Activated gamma-delta T cell treated with anti-CD3 and anti-CD28 coated beads, Interleukin-2, amount 50 U/mL, for 16 hours (primary cell): ENCODE measurements at regions not wholly inside any gene's neighbourhood (a gene's known extent, or its start where the extent isn't known, plus 50 kb on each side); places are given as distances from the start of the nearest gene placed in this dataset.

Experiments
- DNase-seq: peaks from one replicate; pipeline ENCODE4 v3.0.0-alpha.2; 2020; ENCODE audit warnings: low read depth

- no peak for DNase-seq
Measured at GRCh38 chr10:130869179-130869841, 442.2 kb downstream of the TCERG1L start.

DNA sequence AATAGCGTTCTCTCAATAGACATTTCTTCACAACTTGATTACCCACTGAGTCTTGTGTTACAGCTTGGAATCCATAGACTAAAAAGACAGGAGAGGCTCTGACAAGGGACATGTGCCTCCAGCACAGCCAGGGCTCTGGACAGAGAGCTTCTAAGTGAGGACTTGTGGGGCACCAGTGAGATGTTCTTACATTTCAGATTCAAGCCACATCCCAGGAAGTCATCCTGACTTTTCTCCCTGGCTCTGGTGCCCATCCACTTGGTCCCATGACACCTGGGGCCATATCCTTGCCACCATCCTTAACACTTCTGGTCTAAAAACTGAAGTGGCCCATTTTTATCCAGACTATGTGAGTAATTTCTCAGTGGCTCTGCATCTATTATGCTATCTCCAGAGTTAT, 440.1 kb downstream of the TCERG1L start:
- DNase-seq, result no peak

DNA sequence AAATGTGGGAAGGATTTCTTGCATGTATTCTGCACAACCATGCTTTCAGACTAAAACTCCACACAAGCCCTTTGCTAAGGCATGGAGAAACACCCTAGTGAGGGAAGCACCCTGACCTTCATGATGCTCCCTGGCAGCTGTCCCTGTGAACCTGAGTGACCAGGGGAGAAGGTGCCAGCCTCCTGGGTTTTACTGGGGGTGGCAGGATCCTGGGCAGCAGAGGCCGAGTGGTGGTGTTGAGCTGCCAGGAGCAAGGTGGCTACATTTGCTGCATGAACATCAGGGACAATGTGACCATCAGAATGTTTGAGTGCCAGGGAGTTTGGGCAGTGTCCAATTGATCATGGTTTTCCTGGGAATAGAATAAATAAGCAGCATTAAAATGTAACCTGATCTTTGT, 437.9 kb downstream of the TCERG1L start:
- no peak for DNase-seq

DNA sequence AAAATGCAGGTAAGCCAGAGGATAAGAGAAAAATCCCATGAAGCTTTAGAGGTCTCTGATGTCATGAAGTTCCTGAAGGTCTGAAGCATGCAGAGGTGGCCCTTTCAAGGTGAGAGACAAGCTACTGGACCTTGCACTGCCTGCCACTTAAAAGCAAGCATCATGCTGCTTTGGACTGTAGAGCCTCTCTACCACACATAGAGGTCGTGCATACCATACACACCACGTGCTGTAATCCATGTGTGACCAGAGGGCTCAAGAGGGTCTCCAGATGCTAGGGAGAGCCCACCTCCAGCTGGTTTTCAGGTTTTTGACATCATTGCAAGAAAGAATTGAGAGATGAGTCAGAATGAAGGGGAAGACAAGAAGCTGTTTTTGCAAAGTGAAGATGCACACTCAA, 436.4 kb downstream of the TCERG1L start:
- DNase-seq, result no peak

DNA sequence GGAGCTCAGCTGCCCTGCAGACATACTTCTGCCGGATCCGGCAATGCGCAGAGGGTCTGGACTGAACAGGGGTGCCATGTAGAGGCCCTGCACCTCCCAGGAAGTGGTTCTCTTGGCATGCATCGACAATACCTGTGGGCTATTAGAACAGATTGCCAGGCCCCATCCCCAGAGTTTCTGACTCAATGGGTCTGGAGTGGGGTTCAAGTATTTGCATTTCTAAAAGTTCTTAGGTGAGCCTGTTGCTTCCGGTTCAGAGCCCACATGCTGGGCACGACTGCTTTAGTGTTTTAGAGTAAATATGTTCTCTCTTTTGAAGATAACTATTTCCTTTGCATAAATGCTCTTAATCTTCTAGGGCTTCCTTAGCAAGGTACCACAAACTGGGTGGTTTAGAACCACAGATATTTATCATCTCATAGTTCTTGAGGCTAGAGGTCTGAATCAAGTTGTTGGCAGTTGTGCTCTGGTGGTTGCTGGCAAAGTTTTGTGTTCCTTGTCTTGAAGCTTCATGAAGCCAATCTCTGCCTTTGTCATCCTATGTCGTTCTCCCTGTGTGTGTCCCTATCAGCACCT, 435.5 kb downstream of the TCERG1L start:
- DNase-seq, result no peak

DNA sequence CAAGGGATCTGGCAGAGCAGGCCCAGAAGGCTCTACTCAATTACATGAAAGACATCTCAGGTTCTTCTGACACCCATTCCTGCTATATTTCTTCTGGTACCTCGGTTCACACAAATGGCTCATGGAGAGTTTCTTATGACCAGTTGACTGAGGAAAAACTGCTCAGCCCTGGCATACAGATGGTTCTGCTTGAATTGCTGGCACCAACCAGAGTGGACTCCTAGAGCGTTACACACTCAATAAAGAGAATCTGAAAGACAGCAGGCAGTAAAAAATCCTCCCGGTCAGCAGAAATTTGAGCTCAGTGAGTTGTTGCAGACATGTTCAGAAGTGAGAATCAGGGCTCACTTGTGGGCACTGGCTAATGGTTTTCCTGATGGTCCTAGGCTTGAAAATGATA, 434.4 kb downstream of the TCERG1L start:
- DNase-seq, result no peak

GRCh38 chr10:130878131-130878530, 433.4 kb downstream of the TCERG1L start:
- DNase-seq, result no peak

DNA sequence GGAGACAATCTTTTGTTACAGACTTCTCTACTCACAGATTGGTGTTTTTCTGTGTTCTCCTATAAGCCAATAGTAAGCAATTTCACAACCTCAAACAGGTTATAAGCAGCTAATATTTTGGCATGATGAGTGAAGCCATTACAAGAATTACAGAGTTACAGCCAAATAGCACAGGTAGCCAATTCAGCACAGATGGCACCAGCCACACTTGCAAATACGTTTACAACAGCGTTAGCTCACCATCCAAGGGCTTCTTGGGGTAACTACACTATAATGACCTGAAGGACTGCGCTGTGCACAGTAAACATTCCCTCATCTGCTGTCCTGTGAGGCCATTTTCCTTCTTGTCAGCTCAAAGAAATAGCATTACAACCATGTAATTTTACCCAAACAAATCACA, 428.6 kb downstream of the TCERG1L start:
- DNase-seq, result no peak

- DNase-seq, result no peak
Measured at GRCh38 chr10:130884456-130884855, 427.1 kb downstream of the TCERG1L start.

DNA sequence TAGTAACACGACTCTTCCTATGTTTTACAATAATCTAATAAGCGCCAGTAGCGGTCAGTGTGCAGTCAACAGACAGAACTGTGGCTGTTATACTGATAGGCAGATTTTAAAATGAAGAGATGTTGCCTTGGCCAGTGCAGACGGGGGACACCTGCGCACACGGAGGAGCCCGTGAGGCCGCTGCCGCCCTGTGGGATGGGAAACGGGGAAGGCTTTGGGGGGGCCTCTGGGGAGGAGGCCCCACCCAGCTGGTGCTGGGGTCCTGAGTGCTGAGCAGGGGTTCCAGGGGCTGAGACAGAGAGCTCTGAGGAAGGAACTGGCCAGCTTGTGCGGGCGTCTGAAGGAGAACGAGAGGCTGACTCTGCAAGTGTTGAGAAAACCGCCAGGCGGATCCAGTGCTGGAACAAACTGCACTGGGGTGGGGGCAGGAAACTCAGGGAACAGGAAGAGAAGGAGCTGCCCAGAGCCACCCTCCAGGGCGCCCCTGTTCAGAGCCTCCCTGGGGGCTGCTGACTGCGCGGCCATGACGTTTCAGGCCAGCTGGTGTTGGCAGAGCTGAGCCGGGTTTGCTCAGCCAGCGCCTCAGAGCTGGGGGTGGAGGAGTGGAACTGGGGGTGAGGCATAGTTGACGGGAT, 426.4 kb downstream of the TCERG1L start:
- no peak for DNase-seq

GRCh38 chr10:130887170-130887569, 424.4 kb downstream of the TCERG1L start:
- DNase-seq, result no peak

DNA sequence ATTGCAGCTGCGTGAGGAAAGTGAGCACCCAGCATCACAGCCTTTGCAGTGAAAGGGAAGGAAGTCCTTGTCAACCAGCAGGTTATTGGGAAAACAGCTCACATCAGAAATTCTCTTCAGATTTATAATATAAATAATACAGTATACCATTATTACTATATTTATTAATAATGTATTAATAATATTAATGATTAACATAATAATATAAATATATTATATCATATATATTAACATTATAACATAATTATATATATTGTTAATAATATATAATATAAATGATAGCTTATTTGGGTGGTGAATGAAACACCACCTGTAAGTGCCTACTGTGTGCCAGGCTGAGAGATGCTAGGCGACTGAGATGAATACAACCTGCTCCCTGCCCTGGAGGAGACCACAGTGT, 423.0 kb downstream of the TCERG1L start:
- no peak for DNase-seq

DNA sequence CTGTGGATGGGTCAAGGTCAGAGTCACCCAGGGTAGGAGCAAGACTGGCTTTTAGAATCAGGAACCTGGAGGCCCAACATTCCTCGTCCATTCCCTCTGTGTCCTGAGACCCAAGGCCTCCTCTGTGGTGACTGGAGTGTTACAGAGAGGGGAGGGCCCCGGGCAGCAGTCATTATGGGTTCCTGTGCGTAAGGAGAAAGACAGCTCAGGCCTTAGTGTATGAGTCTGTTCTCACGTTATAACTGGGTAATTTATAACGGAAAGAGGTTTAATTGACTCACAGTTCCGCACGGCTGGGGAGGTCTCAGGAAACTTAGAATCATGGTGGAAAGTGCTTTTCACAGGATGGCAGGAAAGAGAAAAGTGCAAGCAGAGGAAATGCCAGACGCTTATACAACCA, 422.3 kb downstream of the TCERG1L start:
- DNase-seq, result no peak

DNA sequence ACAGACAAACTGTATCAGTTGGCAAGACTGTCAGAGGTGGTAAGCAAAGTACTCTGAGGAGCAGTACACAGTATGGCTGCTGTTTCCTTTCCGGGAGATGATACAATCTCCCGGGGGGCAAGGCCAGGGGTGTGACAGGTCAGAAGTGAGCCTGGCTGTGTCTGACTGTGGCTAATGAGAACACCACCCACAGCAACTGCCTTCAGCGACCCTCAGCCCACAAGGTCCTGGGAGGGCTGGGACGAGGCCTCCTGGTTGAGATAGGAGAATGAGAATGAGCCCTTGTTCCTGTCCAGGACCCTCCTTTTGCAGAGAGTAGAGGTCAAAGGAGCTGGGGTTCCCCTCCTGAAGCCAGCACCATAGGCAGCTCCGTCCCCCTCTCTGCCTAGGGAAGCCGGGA, 421.7 kb downstream of the TCERG1L start:
- DNase-seq, result no peak

DNA sequence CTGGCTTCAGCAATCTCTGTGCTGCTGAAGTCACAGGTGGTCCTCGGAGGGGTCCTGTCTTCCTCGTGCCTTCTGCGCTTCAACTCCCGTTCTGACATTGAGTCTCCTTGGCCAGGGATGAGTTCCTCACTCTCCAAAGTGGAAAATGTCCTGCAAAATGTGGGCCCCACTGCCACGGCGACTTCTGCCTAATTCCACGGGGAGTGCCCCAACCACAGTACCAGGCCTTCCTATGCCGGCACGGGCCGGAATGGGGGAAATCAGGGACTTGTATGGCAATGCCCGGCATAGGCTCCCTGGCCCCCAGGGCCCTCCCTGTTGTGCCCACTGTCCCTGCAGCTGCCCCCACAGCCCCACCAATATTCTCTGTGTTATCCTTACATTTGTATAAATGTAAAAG, 420.5 kb downstream of the TCERG1L start:
- DNase-seq, result no peak

DNA sequence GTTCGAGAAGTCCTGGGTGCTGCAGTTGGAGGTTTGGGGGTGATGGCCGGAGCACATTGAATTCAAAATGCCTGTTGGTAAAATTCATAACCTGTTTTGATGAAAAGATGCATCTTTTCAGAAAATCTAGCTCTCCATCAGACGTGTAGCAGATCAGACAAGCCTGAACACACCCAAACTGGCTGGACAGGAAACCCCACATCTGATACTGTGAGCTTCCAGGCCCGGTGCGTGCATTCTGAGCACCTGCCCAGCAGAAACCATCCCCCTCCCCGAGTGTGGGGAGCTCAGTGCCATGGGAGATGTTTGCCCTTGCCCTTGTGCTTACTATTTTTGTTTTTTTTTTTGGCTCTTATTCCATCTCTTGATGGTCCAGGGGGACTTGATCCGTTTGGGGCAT, 417.1 kb downstream of the TCERG1L start:
- no peak for DNase-seq

DNA sequence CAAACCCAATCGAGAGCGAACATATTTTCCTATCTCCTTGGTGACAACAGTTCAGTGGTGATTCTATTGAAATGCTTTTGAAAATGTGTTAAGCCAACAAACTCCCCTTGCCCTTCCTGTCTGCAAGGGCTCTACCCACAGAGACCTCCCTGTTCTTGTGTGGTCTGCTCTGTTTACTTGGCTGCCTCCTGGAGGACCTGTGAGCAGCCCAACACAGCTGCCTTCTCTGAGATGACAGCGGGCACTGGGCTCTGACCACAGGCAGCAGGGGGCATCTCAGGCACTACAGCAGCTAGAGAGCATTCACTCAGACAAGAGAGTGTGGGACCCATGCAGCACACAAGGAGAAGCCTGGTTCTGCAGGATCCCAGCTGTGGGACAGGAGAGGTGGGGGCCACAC, 416.4 kb downstream of the TCERG1L start:
- DNase-seq, result no peak

DNA sequence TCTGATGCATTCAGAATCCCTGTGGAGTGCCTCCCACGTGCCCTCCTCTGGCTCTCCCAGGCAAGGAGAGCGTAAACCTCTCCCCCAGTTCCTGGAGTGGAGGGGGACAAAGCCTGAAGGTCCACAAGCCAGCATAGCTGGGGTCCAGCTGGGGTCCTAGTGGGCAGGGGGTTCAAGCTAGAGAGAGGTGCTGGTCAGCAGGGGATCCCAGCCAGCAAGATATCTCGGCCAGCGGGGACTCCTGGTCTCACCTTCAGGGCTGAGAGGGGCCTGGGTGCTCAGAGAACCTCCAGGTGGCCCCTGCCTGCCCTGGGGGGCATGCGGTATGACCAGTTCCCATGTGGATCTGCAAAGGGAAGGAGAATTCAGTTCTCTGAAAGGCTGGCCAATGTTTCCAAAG, 413.7 kb downstream of the TCERG1L start:
- no peak for DNase-seq

DNA sequence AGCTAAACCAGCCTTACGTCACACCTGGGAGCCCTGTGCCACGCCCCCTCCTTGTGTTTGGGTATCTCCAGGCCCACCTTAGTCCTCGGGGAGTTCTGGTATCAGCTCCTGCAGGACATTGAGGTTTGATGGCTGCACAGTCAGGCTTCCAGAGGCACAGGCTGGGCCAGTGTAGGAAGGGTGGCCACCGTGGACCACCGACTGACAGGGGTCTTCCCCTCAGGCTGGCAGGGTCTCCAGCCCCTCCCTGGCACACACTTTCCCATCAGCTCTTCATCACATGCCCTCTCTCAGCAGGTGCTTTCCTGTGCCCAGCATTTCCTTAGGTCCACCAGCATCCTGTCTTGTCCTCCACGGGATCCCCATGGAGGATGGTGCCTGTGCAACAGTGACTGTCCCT, 413.1 kb downstream of the TCERG1L start:
- DNase-seq, result no peak

DNA sequence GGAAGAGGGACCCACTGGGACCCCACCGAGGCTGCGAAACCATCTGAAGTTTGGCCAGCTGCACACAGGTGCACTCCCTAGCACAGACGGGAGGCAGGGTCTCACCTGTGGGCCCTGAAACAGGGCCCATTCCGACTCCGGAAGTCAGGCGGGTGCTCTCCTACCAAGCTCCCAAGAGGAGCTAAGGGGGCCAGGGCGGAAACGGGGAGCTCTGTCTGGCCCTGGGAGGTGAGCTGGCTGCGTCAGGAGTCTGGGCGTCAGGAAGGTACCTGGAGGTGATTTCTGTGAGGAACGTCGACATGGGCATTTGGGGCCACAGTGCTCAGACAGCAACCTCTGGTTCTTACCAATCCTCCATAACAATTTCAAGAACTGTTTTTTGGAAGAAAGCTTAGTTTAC, 411.7 kb downstream of the TCERG1L start:
- DNase-seq, result no peak

- DNase-seq, result no peak
Measured at GRCh38 chr10:130900441-130901160, 410.9 kb downstream of the TCERG1L start.

DNA sequence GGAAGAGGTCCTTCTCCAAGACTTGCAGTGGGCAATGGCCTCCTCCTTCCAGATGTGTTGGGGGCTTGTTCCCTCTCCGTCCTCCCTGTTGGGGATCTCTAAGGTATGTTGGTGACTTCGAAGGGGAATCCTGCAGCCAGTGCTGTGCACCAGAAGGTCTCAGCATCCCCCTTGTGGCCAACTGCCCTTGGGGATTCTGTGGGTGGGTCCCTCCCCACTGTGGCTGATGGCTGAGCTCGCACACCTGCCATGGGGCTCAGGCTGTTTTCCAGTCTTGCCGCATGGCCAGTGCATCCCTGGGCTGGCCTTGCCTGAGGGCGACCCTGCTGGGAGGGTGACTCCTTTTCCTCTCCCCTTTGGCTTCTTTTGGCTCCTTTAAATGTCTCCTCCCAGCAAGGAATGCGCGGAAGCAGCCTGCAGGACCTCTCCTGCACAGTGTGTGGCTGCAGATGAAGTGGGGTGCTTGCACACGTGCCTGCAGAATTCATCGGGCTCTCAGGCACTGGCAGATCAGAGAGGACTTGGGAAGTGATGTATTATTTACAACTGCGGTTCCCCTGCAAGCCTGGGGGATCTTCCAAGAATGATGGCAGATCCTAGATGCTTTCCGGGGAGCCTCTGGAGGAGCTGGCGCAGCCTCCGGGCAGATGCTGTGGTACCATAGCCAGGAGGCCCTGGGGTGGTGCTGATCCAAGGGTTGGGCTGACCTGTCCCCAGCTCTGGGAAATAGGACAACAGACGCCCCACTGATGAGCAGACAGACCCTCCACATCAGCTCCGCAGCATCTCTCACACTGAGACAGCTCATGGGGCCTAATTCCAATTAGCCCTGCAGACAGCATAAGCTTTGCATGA, 410.0 kb downstream of the TCERG1L start:
- DNase-seq, result no peak
